HG03432 (cell line): ENCODE measurements at regions not wholly inside any gene's neighbourhood (a gene's known extent, or its start where the extent isn't known, plus 50 kb on each side); places are given as distances from the start of the nearest gene placed in this dataset.
A peak's percentile ranks its signal among the peaks of the same experiment; 100 is the strongest.

Source experiments
- ATAC-seq: cut with Tn5 transposase; IDR thresholded peaks from one replicate; pipeline ENCODE4 v1.9.1; 2021; ENCODE audit warnings: mild to moderate bottlenecking, moderate library complexity; ENCODE audit not compliant: unreplicated experiment

DNA sequence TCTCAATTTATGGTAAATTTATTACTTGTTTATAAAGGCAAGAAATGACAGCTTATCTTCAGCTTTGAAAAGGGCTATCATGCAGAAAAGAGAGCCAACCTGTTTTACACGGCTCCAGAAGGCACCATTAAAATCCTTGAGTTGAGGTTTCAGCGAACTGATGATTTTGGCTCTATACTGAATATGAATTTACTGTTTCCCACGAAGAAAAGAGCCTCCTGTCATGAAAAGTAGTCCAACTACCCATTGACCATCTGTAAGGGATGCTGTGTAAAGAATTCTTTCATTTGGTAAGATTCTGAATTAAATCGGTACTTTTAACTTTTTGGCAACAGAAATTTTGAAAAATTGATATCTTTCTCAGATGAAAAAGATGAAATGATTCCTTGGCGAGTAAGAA, 657.6 kb upstream of the ZNF608 start:
- no peak for ATAC-seq

DNA sequence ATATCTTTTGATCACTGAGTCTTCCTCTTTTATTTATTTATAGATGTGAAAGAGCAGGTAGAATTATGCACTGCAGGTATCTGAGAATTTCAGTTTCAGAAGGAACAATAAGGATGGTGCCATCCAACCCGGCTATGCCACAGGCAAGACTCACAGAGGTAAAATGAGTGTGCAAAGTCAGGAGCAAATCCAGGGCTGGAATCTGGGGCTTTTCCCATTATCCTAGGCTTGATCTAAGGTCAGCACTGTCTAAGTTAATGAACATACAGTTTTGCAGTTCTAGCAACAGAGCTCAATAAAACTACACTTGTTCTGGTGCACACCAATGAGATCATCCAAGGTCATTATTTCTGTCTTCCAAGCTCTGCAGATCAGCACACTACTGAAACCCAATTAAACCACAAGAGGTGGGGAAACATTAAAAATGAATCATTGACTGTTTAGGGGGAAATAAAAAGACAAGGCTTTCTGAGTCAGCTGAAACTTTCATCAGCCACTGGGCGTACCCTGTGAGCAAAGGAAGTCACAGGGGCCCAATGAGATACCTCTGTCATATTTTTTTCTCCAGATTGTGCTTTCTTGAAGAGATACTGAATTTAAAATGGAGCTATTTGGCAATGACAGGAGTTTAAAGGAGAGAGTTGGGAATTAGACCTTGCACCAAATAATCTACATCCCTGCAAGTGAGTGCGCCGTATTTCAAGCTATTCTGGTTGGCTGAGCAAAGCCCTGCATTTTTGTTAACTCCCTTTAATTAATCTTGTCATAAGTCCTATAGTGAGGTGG, 662.2 kb upstream of the ZNF608 start:
- peak; percentile 53 for ATAC-seq

DNA sequence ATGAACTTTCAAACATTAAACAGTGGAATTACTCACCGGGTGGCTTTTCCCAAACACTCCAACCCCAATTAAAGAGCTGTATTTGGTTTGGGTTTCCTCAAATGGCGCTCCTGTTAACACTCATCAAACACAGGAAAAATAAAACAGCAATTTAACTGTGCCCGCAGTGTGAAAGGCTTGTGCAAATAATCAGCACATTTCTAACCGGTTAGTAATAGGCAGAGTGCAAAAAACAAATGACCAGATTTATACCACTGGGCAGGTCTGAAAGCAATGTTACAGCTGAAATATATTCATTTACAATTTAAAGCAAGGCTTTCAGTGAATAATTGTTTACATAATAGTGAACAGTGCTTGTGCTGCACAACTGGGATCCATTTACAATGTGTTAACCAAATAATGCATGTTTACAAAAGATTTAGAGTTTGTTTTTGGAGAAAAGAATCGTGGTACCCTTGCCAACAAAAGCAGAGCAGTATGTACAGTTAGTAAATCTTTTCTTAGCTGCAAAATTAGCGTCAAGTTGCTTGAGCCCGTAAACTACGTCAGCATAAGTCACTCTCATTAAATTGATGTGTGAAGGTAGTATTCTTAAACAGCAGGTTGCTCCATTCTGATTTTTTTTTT, 662.9 kb upstream of the ZNF608 start:
- no peak for ATAC-seq

DNA sequence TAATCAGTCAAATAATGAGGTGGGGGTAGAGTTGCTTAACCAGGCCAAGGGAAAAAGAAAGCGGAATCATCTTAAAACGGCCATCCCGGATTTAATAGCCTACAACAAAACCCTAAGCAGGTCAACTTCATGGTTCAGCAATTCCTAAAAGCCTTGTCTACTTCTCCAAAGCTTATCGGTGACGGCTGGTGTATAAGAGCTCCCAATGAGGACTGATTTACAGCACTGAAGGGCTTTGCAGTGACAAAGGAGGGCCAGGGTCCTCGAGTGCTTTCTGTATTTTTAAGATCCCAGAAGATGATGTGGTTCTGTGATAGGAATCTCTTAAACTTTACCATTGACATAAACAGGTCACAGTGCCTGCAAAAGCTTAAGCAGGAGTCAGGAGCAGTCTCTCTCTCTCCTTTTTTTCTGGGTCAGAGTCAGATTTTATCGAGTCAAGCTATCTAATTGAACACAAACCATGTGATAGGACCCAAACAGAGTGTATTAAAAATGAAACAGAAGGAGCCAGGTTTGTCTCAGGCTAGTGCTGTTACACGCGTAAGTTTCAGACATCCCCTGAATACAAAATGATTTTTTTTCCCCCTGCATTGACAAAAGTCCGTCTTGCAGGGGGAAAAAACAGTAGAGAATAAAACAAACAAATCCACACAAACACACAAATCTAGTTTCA, 663.6 kb upstream of the ZNF608 start:
- no peak for ATAC-seq

DNA sequence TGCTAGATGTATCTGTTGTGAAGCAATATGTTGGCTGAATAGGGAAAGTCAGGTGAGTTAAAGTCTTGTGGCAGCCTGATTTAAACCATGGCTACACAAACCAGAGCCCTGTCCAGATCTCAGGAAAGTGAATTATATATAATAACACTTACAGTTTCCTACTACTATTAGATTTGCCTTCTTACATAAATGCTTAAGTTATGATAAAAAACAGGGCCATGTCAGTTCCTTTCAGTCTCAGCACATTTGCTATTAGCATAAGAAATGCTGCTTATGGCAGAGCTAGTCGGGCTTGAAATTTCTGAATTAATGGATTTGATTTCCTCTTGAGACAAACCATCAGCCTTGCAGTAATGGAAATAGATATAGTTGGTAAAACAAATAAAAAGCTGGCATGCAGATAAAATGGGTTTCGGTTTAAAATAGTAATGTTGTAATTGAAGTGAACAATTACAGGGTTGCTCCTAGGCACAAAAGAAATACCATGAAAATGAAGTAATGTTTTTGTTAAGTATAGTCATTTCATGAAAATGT, 664.2 kb upstream of the ZNF608 start:
- ATAC-seq, result no peak

DNA sequence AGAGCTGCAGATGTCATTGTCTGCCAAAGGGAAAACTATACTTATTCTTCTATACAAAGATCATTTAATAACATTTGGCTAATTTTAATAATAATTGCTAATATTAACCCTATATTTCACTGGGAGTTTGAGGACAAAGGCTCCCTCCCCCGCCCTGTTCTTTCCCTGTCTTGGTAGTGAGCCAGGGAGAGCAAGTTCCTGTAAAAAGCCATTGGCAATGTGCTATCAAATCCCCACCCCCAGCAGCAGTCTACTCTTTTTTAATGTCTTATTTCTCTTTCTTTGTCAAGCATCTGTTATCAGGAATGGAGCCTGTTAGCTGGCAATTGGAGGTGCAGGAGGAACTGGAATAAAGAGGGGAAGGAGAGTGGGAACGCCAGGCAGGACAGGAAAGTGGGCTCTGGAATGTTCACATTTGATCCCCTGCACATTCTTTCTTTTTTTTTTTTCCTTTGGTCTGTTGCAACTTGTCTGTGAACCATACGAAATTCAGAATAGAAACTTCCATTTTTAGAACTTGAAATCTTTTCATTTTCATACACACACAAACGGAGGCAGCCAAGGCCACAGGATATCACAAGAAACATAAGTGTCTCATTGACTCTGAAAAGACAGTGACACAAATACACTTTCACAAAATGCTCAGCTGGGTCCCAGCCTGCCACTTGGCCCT, 664.8 kb upstream of the ZNF608 start:
- ATAC-seq, result peak; percentile 61

DNA sequence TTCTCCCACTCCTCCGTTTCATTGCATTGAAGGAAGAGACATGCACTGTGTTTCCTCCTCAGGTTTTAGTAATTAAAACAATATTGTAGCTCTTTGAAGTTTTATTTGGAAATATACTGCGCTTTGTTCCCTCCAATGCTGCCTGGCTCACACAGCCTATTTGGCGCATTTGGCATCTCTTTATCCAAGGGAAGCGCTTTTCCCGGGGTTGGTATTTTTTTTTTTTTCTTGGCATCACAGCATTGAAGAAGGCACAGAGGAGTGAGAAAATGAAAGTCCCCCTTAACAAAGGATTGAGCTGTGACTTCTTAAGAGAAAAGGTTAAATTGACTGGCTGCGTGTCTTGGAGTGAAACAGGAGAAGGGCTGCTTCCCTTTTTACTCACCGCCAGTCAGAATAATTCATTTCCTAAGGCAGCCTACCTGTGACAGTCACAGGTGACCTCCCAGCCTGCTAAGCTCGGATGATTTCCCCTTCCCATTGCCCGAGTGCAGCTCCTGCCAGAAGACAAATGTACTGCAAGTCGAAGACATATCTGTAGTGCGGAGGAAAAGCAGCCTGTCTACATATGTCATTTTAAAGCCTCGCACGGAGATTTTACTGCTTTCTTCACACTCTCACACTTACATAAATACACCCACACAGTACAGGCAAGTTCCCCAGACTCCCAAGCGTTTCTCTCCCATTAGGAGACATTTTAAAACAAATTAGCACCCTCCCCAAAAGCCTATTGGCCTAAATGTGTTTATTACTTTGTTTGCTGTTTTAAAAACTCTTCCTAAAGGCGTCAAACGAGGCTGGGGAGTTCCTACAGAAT, 665.5 kb upstream of the ZNF608 start:
- ATAC-seq, result peak; percentile 58

DNA sequence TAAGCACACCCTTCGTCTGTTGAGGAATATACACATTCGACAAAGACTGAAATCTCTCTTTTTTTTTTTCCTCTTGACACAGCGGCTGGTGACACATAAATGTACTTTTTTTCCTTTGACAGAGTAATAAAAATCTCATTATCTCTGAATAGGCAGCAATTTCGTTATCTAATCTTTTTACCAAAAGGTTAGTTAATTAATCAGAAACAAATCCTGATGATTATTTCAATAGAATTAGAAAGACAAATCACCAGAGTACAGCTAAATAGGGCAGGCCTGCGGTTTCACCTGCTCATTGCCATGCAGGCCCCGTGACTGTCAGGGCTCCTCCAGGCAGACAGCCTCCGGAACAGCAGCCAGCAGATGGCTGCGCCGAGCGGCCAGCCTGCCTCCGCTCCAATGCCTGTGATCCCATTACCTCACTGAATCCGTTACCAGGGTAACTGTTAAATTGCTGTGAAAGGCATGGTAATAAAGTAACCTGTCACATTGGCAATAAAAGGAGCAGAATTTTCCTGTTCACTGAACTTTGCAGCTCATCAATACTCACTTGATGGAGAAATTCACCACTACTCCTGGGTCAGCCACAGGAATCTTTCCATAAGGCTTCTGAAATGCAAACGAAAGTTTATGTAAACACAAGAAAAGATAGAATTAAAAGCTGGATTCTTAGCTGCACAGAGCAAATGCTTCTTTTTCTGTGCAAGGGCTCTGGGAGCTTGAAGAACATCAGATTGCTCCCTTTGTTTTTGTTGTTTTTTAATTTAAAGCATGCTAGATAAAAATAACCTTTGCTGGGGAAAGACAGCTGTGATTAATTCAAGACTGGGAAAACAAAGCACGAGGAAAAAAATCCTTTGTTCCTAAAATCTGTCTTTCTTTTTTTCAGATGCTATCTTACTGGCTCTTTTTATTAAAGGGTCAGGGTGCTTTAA, 666.4 kb upstream of the ZNF608 start:
- no peak for ATAC-seq

DNA sequence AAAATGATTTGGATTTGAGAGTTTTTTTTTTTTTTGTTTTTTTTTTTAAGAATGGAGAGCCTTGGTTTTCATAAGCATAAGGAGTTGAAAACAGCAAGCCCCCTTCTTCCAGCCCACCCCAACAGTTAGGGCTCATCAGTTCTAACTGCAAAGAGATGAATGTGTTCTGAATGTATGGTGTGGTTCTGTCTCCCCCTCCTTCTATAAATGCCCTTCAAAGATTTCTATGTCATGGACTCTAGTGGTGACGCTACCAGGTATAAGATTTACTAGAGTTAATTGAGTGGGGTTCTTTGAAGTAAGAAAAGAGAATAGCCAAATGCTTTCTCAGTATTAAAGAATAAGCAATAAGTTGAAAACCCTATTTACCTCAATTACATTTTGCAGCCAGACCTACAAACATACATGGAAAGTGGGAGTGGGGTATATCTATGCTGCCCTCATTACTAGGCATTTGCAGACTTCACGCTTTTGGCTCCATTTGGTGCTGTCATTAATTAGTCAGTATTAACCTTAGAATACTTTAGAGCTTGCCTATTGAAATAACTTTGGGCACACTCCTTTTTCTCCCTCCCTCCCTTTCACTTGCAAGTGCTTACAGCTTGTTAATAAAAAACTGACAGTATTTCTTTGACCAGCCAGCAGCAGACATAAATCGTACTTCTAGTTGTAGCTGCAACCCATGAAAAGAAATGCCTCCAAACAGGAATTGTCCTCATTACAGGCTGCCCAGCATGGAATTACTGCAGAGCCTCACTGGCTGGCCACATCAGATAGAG, 667.2 kb upstream of the ZNF608 start:
- no peak for ATAC-seq

DNA sequence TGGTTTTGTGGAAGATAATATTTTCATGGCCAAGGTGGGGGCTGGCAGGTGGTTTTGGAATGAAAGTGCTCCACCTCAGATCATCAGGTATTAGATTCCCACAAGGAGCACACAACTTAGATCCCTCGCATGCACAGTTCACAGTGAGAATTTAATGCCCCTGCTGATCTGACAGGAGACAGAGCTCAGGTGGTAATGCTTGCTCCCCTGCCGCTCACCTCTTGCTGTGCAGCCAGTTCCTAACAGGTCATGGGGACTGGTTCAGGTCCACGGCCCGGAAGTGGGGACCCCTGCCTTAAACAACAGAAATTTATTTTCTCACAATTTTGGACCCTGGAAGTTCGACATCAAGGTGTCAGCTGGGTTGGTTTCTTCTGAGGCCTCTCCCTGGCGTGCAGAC, 668.7 kb upstream of the ZNF608 start:
- no peak for ATAC-seq

DNA sequence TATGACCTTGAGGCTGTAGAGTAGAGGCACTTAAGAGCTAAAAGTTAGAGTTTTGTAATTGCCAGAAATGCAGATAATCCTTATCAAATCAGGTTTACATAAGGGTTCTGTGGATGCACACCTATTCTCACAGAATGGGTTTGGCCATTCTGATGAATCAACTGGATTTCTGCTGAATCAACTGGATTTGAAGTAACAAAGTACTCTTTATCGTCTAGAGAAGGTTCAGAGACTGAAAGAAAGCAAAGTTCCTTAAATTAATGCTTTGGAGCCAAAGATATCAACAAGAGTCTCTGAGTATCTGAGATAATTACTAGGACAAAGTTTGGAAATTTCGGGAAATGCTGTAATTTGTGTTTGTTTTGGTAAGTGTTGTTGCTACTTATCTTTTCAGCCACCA, 669.6 kb upstream of the ZNF608 start:
- ATAC-seq, result no peak

DNA sequence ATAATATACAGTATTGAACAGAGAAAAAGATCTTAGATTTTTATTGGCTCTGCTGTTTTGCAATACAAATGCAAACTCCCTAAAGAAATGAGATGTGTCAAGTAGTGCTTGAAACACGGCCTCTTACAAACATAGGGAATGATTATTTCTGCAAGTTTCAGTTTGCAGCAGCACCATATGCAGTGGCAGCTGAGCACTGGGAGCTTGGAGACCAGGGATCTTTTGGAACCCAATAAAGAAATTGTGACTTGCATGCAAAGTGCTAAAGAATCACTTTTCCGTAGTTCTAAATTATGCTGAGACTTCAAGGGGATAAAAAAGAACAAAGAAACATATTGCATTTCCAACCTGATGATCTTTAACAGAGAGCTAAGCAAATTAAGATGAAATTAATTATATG, 674.6 kb upstream of the ZNF608 start:
- ATAC-seq, result no peak

DNA sequence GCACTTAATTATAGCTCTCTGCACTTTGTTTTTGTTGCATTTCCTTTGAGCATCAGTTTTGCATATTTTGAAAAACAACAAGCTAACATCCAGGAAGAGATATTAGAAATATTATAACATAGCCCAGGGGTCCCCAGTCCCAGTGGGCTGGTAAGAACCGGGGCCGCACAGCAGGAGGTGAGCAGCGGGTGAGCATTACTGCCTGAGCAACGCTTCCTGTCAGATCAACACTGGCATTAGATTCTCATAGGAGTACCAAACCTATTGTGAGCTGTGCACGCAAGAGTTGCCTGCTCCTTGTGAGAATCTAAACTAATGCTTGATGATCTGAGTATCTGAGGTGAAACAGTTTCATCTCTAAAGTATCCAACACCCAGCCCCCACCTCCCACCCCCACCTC, 675.9 kb upstream of the ZNF608 start:
- no peak for ATAC-seq

DNA sequence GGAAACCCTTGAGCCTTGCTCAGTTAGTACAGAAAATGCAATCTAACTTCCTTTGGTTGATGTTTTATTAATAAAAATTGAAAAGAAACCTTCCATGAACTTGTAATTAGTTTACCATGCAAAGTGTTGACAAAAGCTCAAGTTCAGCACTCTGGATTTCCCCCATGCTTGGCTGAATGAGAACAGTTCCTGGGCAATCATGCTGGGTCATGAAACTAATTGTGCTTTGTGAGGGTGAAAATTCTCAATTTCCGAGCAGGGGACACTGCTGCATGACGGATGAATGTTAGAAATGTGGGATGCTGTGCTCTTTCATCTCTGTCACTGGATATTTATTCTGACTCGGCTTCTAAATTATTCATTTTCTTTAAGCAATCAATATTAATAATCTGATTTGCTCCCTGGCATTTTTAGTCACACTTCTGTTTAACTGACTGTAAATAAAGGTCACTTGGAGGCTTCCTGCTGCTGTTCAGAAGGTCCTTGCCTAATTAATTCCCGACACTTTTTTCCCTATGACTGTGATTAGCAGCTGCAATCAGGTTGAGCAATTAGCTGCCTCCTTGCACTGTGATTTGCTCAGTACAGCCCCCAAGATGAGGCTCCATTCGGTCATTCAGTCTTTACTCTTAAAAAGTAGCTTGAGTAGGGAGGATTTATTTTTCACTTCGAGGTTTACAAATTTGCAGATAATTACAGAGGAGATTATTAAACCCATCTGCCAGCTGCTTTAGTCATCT, 678.1 kb upstream of the ZNF608 start:
- no peak for ATAC-seq

DNA sequence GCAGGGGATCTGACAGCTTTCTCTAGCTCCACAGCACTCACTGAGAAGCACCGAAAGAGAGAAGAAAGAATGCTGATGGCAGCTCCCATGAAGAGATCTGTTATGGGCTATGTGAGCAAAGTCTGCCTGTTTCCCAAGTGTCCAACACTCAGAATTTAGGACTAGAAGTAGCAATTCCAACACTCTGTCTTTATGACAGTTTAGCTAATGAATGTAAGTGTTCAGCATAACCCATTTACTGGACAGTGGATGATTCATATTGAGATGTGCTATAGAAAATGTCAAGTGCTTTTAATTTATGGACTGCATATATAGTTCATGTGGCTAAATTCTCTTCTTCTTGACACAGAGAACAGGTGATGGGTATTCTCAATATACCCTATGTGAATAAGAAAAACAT, 683.1 kb upstream of the ZNF608 start:
- no peak for ATAC-seq

DNA sequence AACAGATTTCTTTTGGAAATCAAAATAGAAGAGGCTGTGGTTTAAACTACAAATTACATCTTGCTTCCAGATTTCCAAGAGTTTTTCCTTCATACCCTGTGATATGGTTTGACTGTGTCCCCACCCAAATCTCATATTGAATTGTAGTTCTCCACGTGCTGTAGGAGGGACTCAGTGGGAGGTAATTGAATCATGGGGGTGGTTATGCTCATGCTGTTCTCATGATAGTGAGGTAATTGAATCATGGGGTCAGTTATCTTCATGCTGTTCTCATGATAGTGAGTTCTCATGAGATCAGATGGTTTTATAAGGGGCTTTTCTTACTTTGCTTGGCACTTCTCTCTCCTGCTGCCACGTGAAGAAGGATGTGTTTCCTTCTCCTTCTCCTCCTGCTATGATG, 687.0 kb upstream of the ZNF608 start:
- no peak for ATAC-seq

DNA sequence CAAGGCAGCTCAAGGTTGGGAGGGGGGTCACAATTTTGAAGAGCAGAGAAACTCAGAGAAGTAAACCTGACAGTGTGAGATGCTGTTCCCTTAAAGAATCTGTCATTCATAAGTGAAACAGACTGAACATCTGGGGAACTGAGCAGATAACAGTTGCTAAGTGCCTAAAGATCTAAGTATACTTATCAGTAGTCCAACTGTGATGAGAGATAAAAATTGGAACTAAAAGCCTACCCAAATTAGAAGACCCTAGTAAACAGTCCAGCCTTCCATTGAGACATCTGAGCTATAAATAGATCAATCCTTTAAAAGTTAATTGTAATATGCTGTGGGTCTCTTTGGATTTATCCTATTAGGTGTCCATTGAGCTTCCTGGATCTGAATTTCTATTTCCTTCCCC, 692.8 kb upstream of the ZNF608 start:
- ATAC-seq, result no peak

DNA sequence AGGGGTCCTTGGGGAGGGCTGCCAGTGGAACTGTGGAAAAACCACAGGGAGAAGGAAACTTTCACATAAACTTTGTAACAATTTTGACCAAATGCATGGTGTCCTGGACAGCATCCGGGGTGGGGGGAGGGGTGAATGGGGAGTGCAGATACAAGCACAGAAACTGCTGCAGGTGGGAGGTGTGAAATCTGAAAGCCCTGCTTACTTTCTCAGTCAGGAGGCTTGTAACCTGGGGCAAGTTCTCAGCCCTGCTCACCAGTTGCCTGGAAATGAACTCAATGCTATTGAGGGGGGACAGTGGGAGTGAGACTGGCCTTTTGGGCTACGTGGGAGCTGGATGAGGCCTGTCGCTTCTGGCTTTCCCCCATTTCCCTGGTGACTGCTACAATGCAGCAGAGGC, 694.5 kb upstream of the ZNF608 start:
- no peak for ATAC-seq
